MM.1S (cell line): ENCODE measurements at regions not wholly inside any gene's neighbourhood (a gene's known extent, or its start where the extent isn't known, plus 50 kb on each side); places are given as distances from the start of the nearest gene placed in this dataset.

Experiments used
- CTCF ChIP-seq: fragments of 300-600 bp; sonication (generic); IDR thresholded peaks from 2 replicates; pipeline ENCODE4 v1.5.1; 2016; ENCODE audit warnings: antibody characterized with exemption, low read length, mixed read lengths
- EZH2 ChIP-seq: fragments of 300-600 bp; sonication (generic); optimal IDR thresholded peaks from 2 replicates; pipeline ENCODE3; 2017; ENCODE audit warnings: low read depth, mild to moderate bottlenecking, antibody characterized with exemption, low read length, mixed read lengths
- EZH2phosphoT487 ChIP-seq: fragments of 300-600 bp; sonication (generic); IDR thresholded peaks from 2 replicates; pipeline ENCODE4 v1.6.1; 2018; ENCODE audit warnings: antibody characterized with exemption, low read length

- TF ChIP-seq CTCF (no peak), EZH2 (no peak), EZH2phosphoT487 (no peak)
Observed at GRCh38 chr13:52932649-52933048, 84.2 kb upstream of the PCDH8 start.
